ENCODE measurements at regions not wholly inside any gene's neighbourhood (a gene's known extent, or its start where the extent isn't known, plus 50 kb on each side); places are given as distances from the start of the nearest gene placed in this dataset.
"Not testable (repeated sequence)": the region's sequence is repeated elsewhere in the genome, so short reads cannot be mapped to it uniquely, and the experiment has no call there.

DNA sequence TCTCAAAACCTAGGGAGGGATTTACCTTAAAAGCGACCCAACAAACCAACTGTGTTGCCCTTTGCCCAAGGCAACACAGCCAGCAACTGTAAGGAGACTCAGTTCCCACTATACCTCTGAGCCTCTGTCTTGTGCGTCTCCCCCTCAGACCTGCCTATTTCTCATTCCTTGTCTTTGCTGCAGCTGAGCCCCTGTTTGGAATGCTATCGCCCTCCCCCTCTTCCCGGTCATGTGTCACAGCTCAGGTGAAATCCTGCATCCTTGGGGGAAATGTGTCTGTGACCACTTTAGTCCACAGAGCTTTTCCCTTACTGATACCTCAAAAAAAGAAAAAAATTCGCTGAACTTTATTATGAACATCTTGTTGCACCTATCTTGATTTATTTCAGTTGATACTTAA is 52.0 kb upstream of the LRIG1 start:
- DNase-seq = no peak

DNA sequence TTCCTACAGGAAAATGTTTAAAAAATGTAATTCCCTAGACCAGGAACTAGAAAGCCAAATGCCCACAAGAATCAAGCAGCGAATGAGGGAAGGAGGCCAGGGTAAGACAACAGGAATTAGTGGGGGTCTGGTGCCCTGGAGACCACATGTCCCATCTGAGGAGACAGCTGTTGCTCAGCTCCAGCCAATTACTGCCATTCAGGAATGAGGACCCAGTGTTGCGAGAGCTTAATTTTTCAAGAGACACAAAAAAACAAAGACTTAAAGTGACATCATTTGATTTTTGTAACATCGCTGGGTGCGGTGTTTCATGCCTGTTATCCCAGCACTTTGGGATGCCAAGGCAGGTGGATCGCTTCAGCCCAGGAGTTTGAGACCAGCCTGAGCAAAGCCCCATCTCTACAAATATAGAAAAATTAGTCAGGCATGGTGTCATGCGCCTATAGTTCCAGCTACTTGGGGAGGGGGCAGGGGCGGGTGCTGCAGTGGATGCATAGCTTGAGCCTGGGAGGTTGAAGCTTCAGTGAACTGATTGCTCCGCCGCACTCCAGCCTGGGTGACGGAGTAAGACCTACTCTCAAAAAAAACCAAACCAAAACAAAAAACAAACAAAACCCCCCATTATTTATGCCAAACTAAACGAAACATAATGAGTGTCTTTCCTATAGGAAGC is 52.8 kb upstream of the LRIG1 start:
- peak in 1 of 2 experiments; percentile 46 for DNase-seq

DNA sequence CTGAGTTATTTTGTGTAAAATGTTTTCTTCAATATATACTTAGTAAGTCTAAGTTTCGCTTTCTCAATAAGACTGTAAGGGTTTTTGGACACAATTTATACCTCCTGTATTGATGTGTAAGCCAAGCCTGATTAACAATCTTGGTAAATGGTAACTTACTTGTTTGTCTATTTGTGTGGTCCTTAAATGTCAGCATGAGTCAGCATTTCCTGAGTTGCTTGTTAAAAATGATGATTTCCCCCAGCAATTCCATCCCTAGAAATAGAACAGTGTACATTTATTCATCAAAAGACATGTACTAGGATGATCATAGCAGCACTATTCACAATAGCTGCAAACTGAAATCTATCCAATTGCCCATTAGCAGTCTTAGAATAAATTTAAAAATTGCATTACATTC is 53.4 kb upstream of the LRIG1 start:
- DNase-seq = no peak

DNA sequence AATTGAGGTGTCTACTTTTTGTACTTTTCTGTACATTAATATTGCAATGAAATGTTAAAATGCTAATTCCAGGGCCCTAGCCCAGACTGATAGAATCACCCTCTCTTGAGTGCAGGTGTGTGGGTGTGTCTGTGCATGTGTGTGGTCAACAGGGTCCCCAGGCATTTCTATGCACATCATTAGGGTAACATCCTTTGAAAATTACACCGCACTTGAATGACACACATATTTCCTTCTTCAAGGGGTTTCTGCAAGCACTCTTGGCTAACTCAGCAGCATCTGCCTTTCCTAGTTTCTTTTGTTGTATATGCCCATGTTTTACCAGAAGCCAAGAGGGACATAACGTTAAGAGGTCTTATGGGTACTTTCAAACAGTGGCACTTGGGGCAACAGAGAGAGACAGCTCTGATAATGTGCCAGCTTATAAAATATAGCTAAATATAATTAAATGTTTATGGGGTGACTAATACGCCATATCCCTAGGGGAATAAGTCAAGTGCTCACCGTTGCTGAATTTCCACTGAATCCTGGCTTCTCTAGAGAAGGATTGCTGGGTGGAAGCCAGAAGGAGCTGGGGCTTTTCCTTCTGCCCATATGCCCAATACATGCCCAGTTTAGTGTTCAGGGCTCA is 54.5 kb upstream of the LRIG1 start:
- DNase-seq = peak; percentile 64 to 81

DNA sequence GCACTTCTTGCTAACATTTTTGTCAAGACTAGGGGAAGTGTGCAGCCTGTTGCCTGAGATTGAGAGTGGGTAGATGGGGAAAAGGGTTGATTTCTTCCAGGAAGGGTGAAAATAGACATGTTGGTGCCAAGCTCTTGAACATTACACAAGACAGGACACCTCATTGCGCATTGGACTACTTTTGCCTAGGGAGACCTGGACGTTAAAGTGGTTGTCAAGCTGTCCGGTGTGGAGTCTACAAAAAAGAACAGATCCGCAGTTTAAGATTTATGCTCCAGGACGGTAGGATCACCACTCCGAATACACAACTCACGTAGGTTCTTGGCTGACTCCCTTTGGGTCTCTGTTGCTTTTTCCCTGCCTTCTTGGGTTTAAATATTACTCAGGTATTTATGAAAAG is 56.3 kb upstream of the LRIG1 start:
- no peak for DNase-seq

DNA sequence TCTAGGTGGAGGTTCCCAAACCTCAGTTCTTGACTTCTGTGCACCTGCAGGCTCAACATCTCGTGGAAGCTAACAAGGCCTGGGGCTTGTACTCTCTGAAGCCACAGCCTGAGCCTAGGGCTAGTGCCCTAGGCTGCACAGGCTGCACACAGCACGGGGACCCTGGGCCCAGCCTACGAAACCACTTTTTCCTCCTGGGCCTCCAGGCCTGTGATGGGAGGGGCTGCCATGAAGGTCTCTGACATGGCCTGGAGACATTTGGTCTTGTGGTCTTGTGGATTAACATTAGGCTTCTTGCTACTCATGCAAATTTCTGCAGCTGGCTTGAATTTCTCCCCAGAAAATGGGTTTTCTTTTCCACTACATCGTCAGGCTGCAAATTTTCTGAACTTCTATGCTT is 59.1 kb upstream of the LRIG1 start:
- not testable (repeated sequence) for DNase-seq

DNA sequence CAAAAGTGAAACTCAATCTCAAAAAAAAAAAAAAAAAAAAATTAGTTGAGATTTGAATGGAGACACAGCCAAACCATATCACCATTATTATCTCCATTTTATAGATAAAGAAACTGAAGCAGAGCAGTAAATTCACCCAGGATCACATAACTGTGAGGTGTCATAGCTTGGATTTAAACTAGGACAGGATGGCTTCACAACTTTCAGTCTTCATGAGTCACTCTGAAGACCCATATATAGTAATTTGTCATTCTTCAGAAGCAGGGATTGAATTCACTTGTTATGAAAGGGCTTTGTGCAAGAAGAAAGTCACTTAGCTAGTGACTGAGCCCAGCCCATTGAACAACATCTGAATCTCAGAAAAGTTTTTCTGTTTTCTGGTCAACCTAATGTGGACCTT is 60.5 kb upstream of the LRIG1 start:
- DNase-seq = no peak

DNA sequence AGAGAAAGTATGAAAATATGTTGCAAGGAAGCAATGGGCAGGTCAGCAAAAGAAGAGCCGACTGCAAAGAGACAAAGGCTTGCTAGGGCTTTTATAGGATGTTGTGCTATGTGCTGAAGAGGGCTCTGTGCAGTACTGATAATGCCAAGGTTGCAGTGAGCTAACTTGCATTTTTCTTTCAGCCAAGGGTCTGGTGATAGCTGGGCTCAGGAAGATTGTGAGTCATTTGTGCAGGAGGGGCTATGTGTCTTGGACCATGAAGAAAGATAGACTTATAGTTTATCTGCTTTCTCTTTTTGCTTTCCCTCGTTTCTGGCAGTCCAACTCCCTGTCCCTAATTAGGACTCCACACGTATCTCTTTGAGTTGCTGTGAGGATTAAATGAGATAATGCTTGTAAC is 64.5 kb upstream of the LRIG1 start:
- DNase-seq = no peak

DNA sequence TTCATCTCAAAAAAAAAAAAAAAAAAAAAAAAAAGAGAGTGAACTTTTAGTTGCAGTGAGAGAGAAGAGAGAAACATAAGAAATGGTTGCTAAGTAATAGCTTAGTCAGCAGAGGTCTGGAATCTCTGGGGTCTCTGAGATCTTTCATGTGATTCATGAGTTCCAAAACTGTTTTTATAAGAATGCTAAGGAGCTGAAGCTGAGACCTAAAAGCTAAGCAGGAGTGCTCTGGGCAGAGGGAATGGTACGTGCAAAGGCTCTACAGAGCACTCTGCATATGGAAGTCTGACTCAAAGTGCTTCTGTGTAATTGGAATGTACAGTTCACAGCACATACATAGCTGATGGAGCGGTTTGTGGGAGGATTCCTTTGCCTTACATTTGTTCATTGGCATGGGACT is 66.3 kb upstream of the LRIG1 start:
- DNase-seq = no peak

DNA sequence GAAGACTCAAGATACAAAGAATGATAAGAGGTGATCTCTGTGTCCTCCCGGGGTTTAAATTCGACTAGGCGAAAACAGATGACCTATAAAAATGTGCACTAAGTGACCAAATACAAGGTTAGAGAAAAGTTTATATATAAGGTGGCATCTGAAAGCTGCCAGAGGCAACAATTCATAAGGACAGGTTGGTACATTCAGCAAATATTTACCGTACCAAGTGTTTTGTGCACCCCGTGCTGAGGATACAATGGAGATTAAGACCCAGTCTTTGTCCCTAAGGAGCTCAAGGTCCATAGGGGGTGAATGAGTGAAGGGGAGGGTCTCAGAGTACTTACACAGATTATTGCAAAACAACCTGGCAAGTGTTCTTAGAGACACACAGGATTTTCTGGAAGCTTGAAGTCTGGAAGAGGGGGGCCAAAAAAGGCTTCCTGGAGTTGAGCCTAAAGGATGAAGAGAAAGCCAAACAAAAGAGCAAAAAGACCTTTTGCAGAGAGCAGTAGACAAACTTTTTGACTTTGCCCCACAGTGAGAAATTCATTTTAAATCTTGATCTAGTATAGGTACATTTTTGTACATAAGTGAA is 71.4 kb upstream of the LRIG1 start:
- DNase-seq = no peak

DNA sequence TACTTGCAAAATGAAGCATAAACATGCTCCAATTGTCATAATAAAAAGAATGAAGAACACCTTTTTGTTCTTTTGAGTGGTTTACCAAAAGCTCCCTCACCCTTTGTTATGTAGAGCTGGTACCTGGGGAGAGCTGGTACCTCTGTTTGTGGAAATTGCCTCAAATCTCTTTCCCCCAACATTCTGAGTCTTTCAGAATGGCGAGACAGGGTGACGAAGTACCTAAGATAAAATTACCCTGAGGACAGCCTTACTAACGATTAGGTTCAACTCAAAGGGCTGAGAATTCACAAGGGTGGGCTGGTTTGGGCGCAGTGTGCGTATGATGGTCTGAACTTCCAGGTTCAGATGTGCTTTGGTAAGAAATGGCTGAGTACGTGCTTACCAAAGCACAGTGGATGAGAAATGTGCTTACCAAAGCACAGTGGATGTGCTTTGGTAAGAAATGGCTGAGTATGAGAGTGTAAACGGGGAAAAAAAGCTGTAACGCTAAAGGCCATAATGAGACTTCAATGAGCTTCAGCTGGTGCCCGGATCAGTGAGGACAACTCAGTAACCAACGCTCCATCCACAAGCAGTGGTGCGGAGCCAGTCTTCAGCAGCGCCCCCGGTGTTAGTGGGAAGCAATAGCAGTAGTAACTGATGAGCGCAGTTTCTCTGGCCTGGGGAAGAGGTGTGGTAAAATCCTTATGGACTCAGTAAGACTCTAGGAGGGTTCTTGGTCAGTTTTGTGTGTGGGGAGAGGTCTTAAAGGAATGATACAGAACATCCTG is 72.3 kb upstream of the LRIG1 start:
- DNase-seq = no peak

DNA sequence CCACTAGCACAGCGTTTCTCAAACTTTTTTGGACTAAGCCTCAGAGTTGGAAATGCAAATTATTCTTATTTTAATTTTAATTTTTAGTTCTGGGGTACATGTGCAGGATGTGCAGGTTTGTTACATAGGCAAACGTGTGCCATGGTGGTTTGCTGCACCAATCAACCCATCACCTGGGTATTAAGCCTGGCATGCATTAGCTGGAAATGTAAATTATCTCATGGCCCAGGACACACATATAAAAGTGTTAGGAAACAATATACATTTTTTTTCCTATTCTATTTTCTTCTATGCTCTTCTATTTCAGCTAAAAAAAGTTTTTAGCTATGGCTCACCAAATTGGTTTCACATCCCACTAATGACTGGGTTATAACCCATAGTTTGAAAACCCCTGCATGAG is 73.3 kb upstream of the LRIG1 start:
- DNase-seq = no peak

DNA sequence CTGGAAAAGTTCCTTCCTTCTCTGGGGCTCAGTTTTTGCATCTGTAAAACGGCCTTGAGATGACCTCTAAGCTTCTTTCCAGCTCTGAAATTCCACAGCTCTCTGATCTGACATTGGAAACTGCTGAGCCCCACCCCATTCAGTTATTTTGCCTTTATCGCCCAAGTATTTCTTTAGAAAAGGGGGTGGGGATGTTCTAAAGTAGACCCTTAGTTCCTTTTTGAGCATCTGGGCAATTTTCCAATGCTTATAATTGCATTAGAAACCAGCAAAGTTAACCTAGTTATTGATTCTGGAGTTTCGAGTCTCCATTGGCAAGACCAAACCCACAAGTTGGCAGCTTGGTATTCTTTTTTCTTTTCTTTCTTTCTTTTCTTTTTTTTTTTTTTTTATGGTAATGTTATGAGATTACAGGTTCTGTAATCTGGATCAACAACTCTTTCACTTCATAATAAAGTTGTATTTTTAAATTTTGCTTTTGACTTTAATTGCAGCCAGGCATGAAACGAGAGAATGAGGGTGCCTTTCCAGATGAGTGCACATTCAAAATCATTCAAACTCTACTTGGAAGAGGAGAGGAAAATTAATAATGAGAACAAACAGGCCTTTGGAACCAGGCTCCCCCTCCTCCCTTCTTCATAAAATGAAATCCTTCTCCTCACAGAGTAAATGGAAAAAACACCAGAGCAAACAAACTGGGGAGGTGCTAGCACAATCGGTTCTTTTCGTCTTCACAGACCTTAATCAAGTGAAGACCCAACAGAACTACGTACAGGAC is 76.8 kb upstream of the LRIG1 start:
- no peak for DNase-seq

DNA sequence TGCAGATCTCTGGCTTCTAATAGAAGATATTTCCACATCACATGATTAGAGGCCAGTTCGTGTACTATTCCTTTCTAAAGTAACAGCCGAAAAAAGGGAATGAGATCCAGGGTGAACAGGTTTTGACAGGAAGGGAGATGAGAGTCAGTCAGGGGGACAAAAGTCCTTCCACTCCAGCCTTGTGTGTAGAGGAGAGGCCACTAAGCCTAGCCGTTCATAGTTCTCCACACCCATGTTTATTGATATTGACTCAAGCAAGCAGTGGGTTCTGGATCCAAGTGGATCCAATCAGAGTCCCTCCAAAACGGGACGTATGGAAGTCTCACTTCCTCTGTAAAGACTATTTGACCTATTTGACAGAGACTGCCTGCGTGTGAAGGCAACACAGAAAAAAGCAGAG is 80.4 kb upstream of the LRIG1 start:
- no peak for DNase-seq

DNA sequence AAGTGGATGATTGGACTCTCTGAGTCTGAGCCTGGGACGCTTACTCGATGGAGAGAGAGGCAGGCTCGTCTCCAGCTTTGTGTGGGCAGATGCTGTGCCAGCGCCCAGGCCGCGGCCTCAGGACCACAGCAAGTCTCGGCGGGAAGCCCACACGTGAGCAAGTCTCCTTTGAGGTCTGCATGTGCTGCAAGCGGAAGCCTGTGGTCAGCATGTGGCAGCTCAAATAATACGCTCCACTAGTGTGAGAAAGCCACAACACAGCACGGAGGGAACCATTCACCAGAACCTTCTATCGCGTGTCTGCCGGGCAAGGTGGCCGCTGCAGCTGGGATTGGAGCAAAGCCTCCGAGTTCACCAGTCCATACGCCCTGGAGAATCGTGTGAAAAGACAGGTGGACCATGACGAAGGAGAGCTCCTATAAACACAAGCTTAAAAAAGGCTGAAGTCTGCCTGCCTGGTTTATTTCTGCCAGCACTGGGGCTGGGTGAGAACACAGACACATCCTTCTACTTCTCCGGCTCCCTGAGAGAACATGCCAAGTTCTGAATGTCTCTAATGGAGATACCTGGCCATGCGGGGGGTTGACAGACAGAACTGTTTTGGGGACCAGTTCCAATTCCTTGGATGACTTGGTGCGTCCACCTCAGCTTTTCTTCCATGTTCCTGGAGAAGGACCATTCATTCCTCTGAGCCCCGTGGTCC is 82.0 kb upstream of the LRIG1 start:
- DNase-seq = no peak

DNA sequence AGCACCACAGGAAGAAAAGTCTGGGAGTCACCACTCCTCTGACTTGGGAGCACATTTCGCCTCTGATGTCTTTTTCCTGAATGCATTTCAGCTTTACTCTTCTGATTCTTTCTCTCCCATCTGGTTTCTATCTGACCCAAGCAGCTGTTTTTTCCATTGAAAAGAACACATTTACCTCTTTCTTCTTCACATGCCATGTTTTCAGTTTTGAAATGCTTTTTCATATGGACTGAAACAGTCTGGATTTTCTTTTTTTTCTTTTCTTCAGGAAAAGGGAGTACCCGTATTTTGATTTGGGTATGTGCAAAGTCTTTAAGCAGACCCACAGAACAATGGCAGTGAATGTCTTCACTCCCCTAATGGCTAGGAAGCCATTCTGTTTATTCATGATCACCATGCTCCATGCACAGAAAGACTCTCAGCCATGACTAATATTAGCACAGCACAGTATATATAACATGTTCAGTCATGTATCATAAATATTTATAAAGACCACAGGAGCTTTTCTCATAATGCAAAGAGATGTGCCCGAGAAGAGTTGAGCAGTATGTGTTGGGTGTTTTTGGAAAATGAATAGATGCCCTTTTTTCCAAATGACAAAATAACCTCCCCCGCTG is 82.7 kb upstream of the LRIG1 start:
- DNase-seq = no peak

DNA sequence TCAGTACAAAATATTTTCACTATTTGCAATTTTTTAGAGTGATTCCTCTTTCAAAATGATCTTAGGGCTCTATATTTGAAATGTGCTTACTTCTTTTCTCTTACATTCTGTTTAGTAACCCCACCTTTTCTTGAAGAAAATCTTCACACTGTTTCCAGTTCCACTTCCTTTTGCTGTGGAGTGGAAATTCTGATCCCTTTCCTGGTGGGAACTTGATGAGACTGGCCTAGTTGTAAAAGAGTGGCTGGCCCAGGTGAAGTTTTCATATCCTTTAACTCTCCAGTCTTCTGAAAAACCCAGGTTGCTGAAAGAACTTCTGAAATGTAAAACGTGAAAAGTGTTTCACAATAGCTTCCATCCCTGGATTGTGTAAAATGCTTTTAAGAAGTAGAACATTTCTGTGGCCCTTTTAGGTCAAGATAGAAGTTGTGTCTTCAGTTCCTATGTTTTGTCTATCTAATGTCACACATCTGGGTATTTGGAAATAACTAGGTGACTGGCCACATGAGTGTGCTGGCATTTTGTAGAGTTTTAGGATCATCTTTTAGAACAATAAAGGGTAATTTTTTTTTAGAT is 84.8 kb upstream of the LRIG1 start:
- no peak for DNase-seq

DNA sequence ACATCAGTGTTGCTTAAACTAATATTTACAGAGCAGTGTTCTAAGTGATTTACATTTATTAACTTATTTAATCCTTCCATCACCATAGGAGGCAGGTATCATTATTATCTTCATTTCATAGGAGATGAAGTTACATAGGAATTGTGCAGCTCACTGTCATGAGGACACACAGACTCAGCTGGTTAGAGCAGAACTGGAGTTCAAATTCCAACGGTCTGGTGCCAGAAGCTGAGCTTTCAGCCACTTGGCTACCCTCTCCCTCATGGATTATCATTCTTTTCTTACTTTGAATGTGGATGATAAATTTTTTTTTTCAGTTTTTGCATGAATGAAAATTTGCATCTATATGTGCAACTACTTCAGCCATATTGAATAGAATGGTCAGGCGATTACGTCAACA is 86.0 kb upstream of the LRIG1 start:
- no peak for DNase-seq

DNA sequence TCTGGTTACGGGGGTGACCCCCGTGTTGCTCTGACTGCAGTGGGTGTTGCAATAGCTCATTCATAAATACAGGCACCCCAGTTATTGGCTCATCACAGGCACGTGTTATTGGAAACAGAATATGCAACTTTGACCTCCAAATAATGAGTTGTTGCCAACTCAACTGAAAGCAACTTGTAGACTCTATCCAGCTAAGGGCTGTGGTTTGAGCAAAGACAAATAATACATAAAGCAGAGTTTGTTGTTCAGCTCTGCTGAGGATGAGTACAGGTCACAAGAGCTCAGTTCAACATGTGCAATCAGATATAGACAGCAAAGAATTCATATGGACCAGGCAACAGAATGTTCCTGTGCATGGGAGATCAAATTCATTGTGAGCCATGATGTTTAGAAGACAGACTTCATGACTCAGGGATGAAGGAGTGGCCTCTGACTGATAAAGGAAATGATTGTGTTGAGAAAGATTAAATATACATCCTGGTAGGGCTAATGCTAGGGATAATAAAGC is 87.6 kb upstream of the LRIG1 start:
- DNase-seq = no peak

DNA sequence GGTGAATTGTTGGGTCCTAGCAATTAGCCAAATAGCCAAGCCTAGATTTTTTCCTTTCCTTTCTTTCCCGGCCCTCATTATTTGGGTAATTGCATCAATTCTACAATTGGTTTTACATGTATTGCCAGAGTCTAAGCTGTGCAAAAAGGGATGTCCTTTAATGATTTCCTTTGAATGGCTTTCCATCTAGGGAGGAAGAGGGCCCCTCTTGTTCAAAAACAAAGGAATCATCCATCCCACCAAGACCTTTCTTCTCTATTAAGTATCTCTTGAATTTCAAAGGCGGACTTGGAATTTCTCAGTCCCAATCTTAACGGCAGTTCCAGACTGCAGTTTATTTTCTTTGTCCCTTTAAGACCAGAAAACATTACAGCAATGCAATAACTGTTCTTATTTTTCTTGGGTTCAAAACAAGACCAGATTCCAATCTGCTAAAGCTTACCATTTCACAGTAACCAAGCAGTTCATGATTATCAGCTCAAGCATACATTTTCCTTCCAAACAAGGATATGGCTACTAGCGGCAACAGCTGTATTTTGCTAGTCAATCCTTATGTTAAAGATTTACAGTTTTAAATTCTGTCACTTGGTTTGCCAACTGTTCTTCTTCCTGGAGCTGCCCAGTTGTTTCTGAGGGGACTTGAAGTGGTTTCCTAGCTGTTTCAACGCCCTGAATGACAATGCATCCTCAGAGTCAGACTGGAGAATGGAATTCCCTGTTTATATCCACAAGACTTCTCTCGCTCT is 91.4 kb upstream of the LRIG1 start:
- DNase-seq = no peak

All from NCI-H524 (cell line).